GM19240 (cell line): ENCODE measurements at regions not wholly inside any gene's neighbourhood (a gene's known extent, or its start where the extent isn't known, plus 50 kb on each side); places are given as distances from the start of the nearest gene placed in this dataset.

ENCODE experiments used
- DNase-seq: peaks from one replicate; pipeline ENCODE4 v3.0.0; 2011; ENCODE audit warnings: low spot score; ENCODE audit not compliant: insufficient read length

- DNase-seq: no peak
Observed at GRCh38 chr11:110928391-110928790, 216.2 kb upstream of the ARHGAP20 start.

DNA sequence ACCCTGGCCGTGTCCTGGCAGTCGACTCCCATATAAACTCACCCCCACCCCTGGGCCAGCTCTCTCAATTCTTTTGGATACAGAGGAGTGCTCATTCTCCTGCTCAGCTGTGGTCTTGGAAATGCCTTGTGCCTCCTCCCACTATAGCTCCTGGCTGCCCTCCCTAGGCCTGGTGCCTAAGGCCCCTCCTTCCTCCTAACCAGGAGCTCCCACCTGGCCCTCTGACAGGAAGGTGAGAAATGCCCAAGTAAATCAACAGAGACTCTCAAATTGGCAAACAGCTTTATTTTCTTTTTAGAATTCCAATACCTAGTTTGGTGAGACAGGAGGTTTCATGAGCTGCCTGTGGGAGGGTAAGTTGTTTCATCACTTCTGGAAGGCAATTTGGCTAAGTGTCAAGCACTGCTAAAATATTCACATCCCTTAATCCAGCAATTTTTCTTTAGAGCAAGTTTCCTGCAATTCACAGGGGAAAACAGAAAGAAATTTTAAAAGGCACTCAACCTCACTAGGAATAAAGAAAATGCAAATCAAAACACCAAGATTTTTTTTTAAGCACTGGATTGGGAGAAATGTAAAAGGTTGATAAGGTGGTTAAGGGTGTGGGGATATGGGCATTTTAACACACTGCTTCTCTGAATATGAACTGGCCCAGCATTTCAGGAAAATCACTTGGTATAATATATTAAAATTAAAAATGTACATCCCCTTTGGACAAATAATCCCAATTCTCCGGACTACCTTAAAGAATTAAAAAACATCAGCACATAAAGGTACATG lies 209.7 kb upstream of the ARHGAP20 start:
- DNase-seq: no peak

DNA sequence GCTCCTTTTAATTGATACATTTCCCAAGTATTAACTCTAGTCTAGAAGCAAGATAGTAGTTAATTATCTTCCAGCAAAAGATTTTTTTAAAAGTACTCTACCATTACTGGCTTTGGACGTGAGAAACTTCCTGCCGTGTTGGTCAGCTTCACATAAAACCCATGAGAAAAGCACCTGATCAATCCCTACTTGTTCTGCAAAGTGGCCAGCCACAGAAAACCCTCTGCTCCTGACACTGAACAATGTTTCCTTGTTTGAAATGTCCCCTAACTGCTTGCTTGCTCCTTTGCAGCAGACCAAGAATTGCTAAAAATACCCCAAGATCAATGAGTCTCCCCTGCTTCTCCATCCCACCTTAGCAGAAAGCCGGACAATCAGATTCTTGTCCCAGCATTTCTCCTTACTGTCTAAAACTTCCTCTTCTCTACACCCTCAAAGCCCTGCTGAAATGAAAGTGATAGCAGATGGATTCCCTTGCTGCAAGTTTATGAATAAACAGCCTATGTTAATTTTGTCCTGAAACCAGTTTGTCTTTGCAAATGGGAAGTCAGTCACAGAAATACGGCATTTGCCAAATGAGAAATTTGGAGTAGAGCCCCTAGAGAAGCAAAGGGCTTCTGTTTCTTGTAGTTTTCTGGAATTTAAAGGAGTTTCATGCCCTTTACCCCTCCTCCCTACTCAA lies 207.1 kb upstream of the ARHGAP20 start:
- DNase-seq: peak; percentile 10

- no peak for DNase-seq
Observed at GRCh38 chr11:110918351-110918750, 206.1 kb upstream of the ARHGAP20 start.

- DNase-seq: no peak
Observed at GRCh38 chr11:110912437-110912836, 200.2 kb upstream of the ARHGAP20 start.

DNA sequence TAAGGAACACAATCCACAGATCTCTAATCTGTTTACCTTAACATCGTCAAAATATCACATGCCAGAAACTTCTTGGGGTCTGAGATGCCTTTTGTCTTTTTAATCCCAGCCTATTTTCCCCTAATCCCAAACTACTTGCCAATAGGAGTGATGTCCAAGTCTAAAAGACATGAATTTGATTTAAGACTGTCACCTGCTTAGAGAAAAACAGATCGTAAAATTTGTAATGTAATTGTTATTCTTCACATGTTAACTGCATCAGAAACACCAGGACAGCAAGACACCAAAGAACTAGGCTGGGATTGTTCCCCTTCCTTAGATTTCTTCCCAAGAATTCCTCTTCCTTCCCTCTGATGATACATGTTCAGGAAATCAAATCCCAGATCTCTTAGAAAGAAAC lies 198.1 kb upstream of the ARHGAP20 start:
- no peak for DNase-seq

DNA sequence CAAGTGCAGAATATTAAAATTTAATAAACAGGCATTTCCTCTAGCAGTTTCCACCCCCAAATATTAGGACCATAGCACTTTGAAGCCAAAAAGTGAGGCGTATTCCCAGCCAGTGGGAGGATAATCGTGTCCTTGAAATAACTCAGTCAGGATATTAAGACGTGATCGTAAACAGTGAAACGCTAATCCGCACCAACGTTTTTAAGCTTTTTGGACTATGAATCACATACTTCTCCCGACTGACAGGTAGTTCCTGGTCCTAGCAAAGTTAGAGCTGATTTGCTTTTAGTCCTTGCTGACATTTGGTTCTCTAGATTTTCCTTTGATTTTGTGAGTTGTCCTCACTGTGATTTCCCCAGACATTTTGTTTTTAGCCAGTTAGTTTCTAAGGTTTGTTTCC lies 197.1 kb upstream of the ARHGAP20 start:
- DNase-seq: no peak

- no peak for DNase-seq
Observed at GRCh38 chr11:110908401-110909105, 196.3 kb upstream of the ARHGAP20 start.

DNA sequence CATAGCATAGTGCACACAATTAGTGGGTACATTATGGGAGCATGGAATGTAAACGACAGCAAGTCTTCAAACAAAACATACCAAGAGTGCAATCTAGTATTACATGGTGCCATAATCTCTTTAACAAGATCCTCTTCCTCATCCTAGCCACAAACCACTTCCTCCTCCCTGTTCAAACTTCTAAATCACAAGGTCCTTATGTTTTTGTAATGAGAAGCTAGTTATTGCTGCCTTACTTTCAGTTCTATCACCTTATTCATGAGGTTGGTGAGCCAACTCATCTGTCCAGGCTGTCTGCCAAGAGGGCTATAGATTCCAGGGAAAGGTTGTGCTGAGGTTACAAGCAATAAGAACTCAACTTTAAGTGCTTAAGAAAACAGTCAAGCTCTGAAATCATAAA lies 195.4 kb upstream of the ARHGAP20 start:
- DNase-seq: no peak

GRCh38 chr11:110903830-110904229 lies 191.6 kb upstream of the ARHGAP20 start:
- DNase-seq: no peak

DNA sequence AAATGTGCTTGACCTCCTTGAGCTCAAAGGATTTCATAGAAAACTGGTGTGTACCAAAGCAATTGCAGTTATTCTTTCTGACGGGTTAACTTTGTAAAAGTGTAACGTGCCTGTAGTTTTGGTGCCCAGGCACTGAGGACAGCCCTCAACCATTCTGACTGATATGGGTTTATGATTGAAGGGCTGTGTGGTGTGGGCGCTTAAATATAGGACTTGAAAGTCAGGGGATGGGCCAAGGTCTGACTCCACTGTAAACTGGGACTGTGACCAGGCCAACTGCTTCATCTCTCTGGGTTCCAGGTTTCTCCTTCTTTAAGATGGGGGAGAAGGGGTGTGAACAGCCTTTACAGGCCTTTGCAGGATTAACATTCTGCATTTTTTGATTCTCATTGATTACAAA lies 191.1 kb upstream of the ARHGAP20 start:
- no peak for DNase-seq

- DNase-seq: no peak
Observed at GRCh38 chr11:110901441-110901840, 189.2 kb upstream of the ARHGAP20 start.

- DNase-seq: no peak
Observed at GRCh38 chr11:110900426-110900825, 188.2 kb upstream of the ARHGAP20 start.

DNA sequence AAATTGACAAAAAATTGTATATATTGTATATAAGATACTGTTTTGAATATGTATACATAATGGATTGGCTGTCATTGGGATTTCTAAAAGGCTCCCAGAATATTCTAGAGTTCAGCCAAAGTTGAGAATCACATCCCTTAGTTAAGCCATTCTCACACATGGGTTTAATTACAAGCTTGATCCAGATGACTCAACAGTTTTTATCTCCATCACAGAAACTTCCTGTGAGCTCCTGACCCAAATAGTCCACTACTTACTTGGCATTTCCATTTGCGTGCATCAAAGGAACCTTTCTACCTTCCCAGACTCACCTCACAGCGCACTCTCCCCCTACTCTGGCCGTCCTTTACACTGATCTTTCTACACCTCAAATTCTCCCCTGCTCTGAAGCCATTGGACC lies 184.8 kb upstream of the ARHGAP20 start:
- DNase-seq: no peak

DNA sequence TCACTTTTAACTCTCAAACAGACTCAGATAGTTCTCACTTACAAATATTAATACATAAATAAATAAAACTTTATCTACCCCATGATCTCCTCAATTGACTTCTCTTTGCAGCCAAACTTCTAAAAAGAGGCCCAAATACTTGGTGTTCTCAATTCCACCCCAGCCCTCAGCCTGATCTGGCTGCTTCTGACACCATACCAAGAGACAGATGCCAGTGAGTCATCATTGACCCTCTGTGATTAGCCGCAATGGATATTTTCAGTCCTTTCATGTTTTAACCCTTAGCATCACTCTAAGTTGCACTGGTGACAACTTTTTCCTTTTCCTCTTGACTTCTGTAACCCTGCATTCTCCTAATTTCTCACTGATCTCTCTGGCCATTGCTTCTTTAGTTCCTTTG lies 184.1 kb upstream of the ARHGAP20 start:
- no peak for DNase-seq

DNA sequence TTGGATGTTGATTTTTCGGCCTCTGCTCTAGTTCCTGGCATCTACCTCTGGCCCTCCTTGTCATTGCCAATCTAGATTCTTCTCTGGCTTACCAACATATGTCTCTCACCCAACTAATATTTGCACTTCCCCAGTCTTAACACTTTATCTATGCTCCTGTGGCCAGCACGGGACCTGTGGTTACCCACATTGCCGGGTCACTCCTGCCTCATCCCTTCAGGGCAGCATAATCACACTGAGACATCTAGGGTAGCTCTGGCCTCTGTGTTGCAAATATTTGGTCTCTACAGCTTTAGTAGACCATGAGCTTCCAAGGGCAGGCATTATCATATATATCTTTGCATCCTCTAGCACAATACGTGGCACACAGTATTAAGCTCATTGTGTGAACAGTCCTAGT lies 182.0 kb upstream of the ARHGAP20 start:
- DNase-seq: no peak

DNA sequence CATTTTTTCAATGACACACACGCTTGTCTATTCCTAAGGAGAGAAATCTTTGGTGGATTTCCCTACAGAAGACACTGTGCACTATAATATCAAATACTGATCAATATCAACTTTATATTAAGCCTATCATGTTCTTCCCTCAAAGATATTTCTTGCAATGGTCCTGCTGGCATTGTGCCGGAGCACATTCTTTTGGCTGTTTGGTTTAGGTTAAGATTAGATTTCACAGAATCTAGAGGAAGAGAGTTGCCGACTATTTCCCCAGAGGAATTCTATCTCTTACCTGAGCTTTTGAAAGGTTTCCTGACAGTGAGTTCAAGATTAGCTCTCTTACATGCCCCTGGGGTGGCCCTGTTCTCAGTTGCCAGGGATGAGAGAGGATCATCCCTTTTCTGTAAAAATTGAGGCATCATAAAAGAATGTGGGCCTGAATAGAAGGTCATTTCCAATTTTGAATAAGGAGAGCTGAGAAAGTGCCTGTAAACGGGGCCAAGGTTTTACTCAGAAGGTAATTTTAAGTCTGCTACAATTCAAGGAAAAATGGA lies 180.6 kb upstream of the ARHGAP20 start:
- no peak for DNase-seq

DNA sequence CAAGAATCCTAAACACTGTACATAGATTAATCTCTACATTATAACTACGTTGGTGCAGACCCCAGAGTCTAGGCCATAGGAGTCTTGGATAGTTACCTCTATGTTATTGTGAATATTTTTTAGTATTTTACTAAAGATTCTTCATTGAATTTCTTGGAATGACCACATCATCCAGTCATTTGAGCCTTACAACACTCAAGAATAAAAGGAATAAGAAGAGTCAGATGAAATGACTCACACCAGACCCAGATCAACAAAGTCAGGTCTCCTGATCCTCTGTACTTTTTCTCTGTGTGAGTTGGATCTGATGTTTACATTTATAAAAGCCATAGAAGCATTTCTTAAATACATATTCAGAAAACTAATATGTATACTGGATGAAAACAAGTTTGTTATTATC lies 179.2 kb upstream of the ARHGAP20 start:
- DNase-seq: no peak

- DNase-seq: no peak
Observed at GRCh38 chr11:110890995-110891394, 178.8 kb upstream of the ARHGAP20 start.

GRCh38 chr11:110886288-110886970 lies 174.2 kb upstream of the ARHGAP20 start:
- no peak for DNase-seq

- DNase-seq: no peak
Observed at GRCh38 chr11:110883256-110883655, 171.0 kb upstream of the ARHGAP20 start.

GRCh38 chr11:110878513-110878912 lies 166.3 kb upstream of the ARHGAP20 start:
- no peak for DNase-seq
